Glutamatergic neuron (in vitro differentiated cells): ENCODE measurements at regions not wholly inside any gene's neighbourhood (a gene's known extent, or its start where the extent isn't known, plus 50 kb on each side); places are given as distances from the start of the nearest gene placed in this dataset.

ENCODE experiments used
- DNase-seq: peaks from one replicate; pipeline ENCODE4 v3.0.0; 2022
- H3K27ac Mint-ChIP-seq: one replicate; pipeline ENCODE4 v1.8.0; 2020; ENCODE audit warnings: mild to moderate bottlenecking, mixed read lengths, inconsistent platforms; ENCODE audit not compliant: unreplicated experiment
- H3K27me3 Mint-ChIP-seq: one replicate; pipeline ENCODE4 v1.8.0; 2020; ENCODE audit warnings: mild to moderate bottlenecking, moderate library complexity, mixed read lengths, inconsistent platforms; ENCODE audit not compliant: unreplicated experiment
- H3K36me3 Mint-ChIP-seq: one replicate; pipeline ENCODE4 v1.8.0; 2020; ENCODE audit warnings: mild to moderate bottlenecking, mixed read lengths, inconsistent platforms; ENCODE audit not compliant: unreplicated experiment
- H3K4me1 Mint-ChIP-seq: one replicate; pipeline ENCODE4 v1.8.0; 2020; ENCODE audit warnings: mild to moderate bottlenecking, low read depth, mixed read lengths, inconsistent platforms; ENCODE audit not compliant: unreplicated experiment
- H3K4me3 Mint-ChIP-seq: one replicate; pipeline ENCODE4 v1.8.0; 2020; ENCODE audit warnings: mild to moderate bottlenecking, mixed read lengths, inconsistent platforms; ENCODE audit not compliant: unreplicated experiment
- H3K9me3 Mint-ChIP-seq: one replicate; pipeline ENCODE4 v1.8.0; 2020; ENCODE audit warnings: mild to moderate bottlenecking, moderate library complexity, mixed read lengths, inconsistent platforms; ENCODE audit not compliant: unreplicated experiment
- CTCF ChIP-seq: fragments of 200-600 bp; sonication (generic); IDR thresholded peaks from one replicate; pipeline ENCODE4 v1.5.0; 2021; ENCODE audit not compliant: partially characterized antibody, unreplicated experiment

- Mint-ChIP-seq H3K9me3 (no peaks in the 10 kb centered on the region), H3K27me3 (no peaks in the 10 kb centered on the region), H3K4me1 (no peaks in the 10 kb centered on the region), H3K36me3 (no peaks in the 10 kb centered on the region), H3K27ac (no peak overlapping the region), H3K4me3 (no peak overlapping the region)
- DNase-seq = no peak
- no peak for TF ChIP-seq CTCF
These were observed 163.2 kb upstream of the TRPC7 start for GRCh38 chr5:136528481-136529030.

- TF ChIP-seq CTCF = no peak
- H3K36me3 Mint-ChIP-seq = no peaks in the 10 kb centered on the region
- no peak overlapping the region for H3K27ac Mint-ChIP-seq
- no peaks in the 10 kb centered on the region for H3K4me1 Mint-ChIP-seq
- DNase-seq = no peak
- H3K4me3 Mint-ChIP-seq = no peak overlapping the region
- H3K27me3 Mint-ChIP-seq = no peaks in the 10 kb centered on the region
- H3K9me3 Mint-ChIP-seq = no peaks in the 10 kb centered on the region
These were observed 162.0 kb upstream of the TRPC7 start for GRCh38 chr5:136527311-136527710.

- H3K9me3 Mint-ChIP-seq = no peaks in the 10 kb centered on the region
- H3K4me3 Mint-ChIP-seq = no peak overlapping the region
- H3K27me3 Mint-ChIP-seq = no peaks in the 10 kb centered on the region
- DNase-seq = no peak
- no peak overlapping the region for H3K27ac Mint-ChIP-seq
- no peaks in the 10 kb centered on the region for H3K36me3 Mint-ChIP-seq
- TF ChIP-seq CTCF = no peak
- no peaks in the 10 kb centered on the region for H3K4me1 Mint-ChIP-seq
These were observed 161.4 kb upstream of the TRPC7 start for GRCh38 chr5:136526791-136527190.

- TF ChIP-seq CTCF = no peak
- Mint-ChIP-seq H3K27ac (no peak overlapping the region), H3K36me3 (no peaks in the 10 kb centered on the region), H3K4me3 (no peak overlapping the region), H3K9me3 (no peaks in the 10 kb centered on the region), H3K4me1 (no peaks in the 10 kb centered on the region), H3K27me3 (no peaks in the 10 kb centered on the region)
- DNase-seq = no peak
These were observed 160.7 kb upstream of the TRPC7 start for GRCh38 chr5:136526021-136526420.

- no peak for TF ChIP-seq CTCF
- H3K36me3 Mint-ChIP-seq = no peaks in the 10 kb centered on the region
- no peak overlapping the region for H3K4me3 Mint-ChIP-seq
- H3K27me3 Mint-ChIP-seq = no peaks in the 10 kb centered on the region
- no peak for DNase-seq
- H3K9me3 Mint-ChIP-seq = no peaks in the 10 kb centered on the region
- H3K27ac Mint-ChIP-seq = no peak overlapping the region
- H3K4me1 Mint-ChIP-seq = no peaks in the 10 kb centered on the region
These were observed 160.3 kb upstream of the TRPC7 start for GRCh38 chr5:136525597-136525996.
